HG02973 (cell line): ENCODE measurements at regions not wholly inside any gene's neighbourhood (a gene's known extent, or its start where the extent isn't known, plus 50 kb on each side); places are given as distances from the start of the nearest gene placed in this dataset.
A peak's percentile ranks its signal among the peaks of the same experiment; 100 is the strongest.
"Not testable (repeated sequence)": the region's sequence is repeated elsewhere in the genome, so short reads cannot be mapped to it uniquely, and the experiment has no call there.

Source experiments
- ATAC-seq: cut with Tn5 transposase; IDR thresholded peaks from one replicate; pipeline ENCODE4 v1.9.1; 2021; ENCODE audit warnings: moderate library complexity; ENCODE audit not compliant: unreplicated experiment

DNA sequence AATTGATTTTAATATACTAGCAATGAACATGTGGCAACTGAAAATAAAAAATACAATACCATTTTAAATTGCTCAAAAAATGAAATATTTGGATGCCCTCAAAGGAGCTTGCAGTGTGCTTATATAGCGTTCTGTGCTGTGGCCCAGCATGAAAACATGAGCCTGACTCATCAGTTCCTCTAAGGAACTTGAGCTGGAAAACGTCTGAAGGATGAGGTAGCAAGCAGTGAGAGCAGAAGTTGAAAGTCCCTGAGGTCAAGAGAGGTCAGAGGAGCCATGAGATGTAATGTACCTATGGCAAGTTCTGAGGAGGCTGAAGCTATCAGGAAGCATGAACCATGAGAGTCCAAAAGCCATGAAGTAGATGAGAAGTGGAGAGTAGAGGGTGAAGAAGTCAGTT is 59.7 kb downstream of the HMGB3 start:
- no peak for ATAC-seq

DNA sequence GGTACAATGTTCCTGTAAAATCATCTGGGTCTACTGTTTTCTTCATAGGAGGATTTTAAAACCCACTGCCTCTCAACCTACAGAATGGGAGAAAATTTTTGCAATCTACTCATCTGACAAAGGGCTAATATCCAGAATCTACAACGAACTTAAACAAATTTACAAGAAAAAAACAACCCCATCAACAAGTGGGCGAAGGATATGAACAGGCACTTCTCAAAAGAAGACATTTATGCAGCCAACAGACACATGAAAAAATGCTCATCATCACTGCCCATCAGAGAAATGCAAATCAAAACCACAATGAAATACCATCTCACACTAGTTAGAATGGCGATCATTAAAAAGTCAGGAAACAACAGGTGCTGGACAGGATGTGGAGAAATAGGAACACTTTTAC is 83.2 kb downstream of the HMGB3 start:
- not testable (repeated sequence) for ATAC-seq

DNA sequence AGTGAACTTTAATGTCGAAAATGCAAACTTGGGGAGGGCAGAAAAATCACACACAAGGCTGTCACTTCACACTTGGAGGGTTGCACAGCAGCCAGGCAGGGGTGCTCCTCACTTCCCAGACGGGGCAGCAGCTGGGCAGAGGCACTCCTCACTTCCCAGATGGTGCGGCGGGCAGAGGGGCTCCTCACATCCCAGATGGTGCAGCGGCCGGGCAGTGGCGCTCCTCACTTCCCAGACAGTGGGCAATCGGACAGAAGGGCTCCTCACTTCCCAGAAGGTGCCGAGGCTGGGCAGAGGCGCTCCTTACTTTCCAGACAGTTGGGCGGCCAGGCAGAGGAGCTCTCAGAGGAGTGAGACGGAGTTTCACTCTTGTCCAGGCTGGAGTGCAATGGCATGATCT is 90.6 kb downstream of the HMGB3 start:
- no peak for ATAC-seq

DNA sequence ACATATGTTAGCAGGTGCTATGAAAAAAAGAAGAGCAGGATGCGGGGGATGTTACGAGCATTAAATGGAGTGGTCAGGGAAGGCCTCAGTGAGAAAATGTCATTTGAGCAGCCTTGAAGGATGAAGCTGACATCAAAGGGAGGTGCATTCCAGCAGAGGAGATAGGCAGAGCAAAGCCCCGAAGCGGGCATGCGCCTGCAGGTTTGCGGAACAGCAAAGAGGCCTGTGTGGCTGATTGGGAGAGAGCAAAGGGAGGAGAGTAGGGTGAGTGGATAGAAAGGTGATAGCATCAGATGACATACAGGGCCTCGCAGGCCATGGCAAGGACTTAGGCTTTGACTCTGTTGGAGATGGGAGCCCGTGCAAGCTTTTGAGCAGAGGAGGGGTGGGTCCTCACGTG is 95.4 kb upstream of the GPR50 start:
- ATAC-seq = no peak

DNA sequence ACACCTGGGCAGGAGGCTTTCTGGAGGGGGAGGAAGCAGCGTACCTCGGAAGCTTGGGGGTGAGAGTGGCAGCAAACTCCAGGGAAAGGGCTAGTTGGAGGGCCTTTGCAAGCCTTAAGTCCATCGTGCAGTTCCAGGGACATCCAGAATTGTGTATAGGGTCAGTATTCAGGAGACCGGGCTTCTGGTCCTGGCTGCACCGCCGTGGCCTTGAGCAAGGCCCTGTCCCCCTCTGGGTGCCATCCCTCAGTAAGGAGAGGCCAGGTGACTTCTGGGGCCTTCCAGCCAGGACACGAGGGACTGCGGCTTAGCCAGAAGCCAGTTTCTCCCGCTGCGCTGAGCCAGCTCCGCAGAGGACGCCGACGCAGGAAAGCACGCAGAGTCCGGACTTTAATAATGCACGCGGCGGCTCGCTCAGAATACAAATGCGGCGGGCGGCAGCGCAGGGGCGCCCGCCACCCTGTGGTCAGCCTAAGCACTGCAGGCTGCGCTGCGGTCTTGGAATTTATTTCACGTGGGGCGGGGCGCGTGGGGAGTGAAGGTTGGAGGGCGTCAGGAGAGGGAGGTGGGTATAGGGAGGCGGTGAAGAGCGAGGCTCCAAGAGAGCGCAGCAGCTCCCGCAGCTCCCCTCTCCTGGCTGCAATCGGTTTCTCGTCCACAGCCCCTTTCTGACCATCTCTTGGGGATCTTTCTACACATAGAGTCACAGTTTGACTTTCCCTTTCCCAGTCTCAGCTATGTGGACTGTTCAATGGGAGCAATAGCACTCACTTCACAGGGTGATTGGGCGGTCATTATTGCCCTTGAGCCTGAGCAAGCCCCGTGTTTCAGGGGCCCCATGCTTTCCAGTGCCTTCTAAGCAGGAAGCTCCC is 94.1 kb upstream of the GPR50 start:
- ATAC-seq = peak; percentile 92

DNA sequence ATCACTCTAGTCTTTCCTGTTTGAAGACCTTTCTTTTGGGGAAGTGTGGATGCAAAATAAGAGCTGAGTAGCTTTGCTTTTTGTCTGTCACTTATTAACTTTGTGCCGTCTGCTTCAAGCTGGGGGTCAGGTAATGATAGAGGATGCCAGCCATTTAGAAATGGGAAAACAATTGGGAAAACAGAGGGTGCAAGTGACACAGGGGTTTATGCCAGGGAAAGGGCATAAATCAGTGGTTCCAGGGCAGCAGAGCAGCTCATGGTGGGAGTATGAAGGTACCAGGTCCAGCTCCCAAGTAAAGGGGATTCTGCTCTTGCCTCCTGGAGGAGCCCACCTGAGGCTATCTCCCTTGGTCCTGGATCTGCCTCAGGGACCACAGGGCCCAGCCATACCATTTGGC is 91.9 kb upstream of the GPR50 start:
- no peak for ATAC-seq

DNA sequence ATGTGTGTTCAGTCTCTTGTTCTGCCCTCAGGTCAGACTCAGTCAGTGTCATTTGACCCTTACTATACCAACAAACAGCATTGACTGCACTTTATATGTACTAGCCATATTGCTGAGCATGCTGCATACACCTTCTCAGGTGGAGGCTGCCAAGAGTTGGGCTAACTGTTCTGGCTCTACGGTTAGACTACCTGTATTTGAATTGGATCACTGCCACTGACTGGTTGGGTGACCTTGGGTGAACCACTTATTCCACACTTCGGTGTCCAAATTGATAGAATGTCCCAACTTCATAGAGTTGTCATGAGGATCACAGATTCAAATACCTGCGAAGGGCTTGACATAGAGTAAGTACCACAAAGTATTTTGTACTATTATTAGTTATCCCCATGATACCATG is 91.2 kb upstream of the GPR50 start:
- ATAC-seq = no peak

DNA sequence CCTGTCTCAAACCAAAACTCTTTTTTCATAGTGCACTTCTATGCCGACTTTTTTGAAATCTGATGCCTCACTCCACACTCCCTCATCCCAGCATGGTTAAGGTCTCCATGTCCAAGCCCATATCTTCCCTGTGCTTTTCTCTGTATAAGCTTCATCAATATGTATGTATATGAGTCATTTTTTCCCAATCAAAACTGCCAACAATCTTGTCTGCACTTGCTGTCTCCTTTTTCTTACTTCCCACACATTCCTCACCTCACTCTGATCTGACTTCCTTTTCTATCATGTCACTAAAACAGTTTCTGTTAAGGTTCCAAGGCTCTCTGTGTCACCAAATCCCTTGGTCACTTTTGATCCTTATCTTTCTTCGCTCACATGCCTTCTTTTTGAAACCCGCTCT is 88.2 kb upstream of the GPR50 start:
- ATAC-seq = no peak

DNA sequence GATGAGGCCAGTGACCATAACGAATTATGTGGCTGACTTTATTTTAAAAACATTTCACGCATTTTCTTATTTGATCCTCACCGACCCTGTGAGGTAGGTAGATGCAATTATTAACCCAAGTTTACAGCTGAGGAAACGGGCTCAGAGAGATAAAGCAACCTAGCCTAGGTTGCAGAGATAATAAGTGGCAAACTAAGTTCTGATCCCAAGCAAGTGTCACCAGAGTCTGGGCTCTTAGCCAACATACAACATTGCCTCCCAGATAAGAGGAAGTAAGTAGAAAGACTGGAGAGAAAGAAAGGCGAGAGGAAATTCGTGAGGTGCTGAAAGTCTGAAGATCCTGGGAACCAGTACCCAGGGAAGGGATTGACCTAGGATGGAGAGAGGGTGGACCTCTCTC is 77.4 kb upstream of the GPR50 start:
- no peak for ATAC-seq

DNA sequence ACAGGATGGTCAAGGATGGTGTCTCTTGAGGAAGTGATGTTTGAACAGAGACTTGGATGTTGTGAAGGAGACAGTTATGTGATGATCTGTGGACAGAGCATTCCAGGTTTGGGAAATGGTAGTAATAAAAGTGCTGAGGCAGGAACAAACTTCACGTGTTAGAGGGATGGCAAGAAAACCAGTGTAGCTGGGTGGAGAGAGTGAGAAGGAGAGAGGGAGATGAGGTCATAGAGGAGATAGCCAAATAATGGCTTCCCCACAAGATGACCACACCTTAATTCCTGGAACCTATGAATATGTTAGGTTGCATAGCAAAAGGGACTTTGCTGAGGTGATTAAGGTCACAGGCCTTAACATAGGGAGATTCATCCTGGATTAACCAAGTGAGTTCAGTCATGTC is 75.6 kb upstream of the GPR50 start:
- no peak for ATAC-seq

DNA sequence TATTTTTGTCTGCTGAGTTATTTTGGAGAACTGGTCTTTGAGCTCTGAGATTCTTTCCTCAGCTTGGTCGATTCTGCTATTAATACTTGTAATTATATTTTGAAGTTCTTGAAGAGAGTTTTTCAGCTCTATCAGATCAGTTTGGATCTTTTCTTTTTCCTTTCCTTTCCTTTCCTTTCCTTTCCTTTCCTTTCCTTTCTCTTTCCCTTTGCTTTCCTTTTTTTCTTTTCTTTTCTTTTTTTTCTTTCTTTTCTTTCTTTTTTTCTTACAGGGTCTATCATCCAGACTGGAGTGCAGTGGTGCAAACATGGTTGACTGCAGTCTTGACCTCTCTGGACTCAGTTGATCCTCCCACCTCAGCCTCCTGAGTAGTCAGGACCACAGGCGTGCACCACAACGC is 63.2 kb upstream of the GPR50 start:
- ATAC-seq = not testable (repeated sequence)
